Dedifferentiated amniotic fluid mesenchymal stem cell (primary cell): ENCODE measurements at regions not wholly inside any gene's neighbourhood (a gene's known extent, or its start where the extent isn't known, plus 50 kb on each side); places are given as distances from the start of the nearest gene placed in this dataset.

Experiments used
- DNase-seq: peaks from one replicate; pipeline ENCODE4 v3.0.0-alpha.2; 2016; ENCODE audit errors: extremely low spot score

- no peak for DNase-seq
Measured at GRCh38 chr3:27591312-27592210, 107.4 kb upstream of the SLC4A7 start.

- DNase-seq = peak; percentile 54
Measured at GRCh38 chr3:27590437-27591298, 106.5 kb upstream of the SLC4A7 start.

- peak; percentile 18 for DNase-seq
Measured at GRCh38 chr3:27589795-27590194, 105.6 kb upstream of the SLC4A7 start.

GRCh38 chr3:27585429-27585828, 101.2 kb upstream of the SLC4A7 start:
- no peak for DNase-seq

- DNase-seq = no peak
Measured at GRCh38 chr3:27584874-27585273, 100.7 kb upstream of the SLC4A7 start.

- no peak for DNase-seq
Measured at GRCh38 chr3:27581852-27582251, 97.7 kb upstream of the SLC4A7 start.

GRCh38 chr3:27578032-27578431, 93.8 kb upstream of the SLC4A7 start:
- DNase-seq = no peak

GRCh38 chr3:27577504-27577903, 93.3 kb upstream of the SLC4A7 start:
- no peak for DNase-seq

GRCh38 chr3:27576171-27576570, 92.0 kb upstream of the SLC4A7 start:
- DNase-seq = no peak

GRCh38 chr3:27575499-27575898, 91.3 kb upstream of the SLC4A7 start:
- DNase-seq = no peak

GRCh38 chr3:27574438-27574795, 90.2 kb upstream of the SLC4A7 start:
- DNase-seq = no peak

- no peak for DNase-seq
Measured at GRCh38 chr3:27573780-27574437, 89.7 kb upstream of the SLC4A7 start.

GRCh38 chr3:27573138-27573537, 89.0 kb upstream of the SLC4A7 start:
- DNase-seq = no peak

GRCh38 chr3:27571345-27571744, 87.2 kb upstream of the SLC4A7 start:
- no peak for DNase-seq

GRCh38 chr3:27570421-27571106, 86.4 kb upstream of the SLC4A7 start:
- DNase-seq = no peak

- DNase-seq = peak; percentile 87
Measured at GRCh38 chr3:27568393-27568792, 84.2 kb upstream of the SLC4A7 start.

GRCh38 chr3:27567251-27567650, 83.1 kb upstream of the SLC4A7 start:
- DNase-seq = no peak

- DNase-seq = no peak
Measured at GRCh38 chr3:27565201-27565852, 81.1 kb upstream of the SLC4A7 start.

- no peak for DNase-seq
Measured at GRCh38 chr3:27561576-27561975, 77.4 kb upstream of the SLC4A7 start.

- no peak for DNase-seq
Measured at GRCh38 chr3:27560484-27561056, 76.4 kb upstream of the SLC4A7 start.

- peak; percentile 72 for DNase-seq
Measured at GRCh38 chr3:27559835-27560234, 75.7 kb upstream of the SLC4A7 start.
